Muscle layer of duodenum (tissue), 2 donors: ENCODE measurements at regions not wholly inside any gene's neighbourhood (a gene's known extent, or its start where the extent isn't known, plus 50 kb on each side); places are given as distances from the start of the nearest gene placed in this dataset.

Source experiments
- H3K27ac ChIP-seq: one replicate; pipeline ENCODE4 v1.7.0; 2013; ENCODE audit warnings: mild to moderate bottlenecking, low read length
- H3K27me3 ChIP-seq: one replicate; pipeline ENCODE4 v1.7.0; 2013; ENCODE audit warnings: low read depth, mild to moderate bottlenecking, control low read depth, low read length
- H3K36me3 ChIP-seq, 2 donors: one replicate each; pipeline ENCODE4 v1.7.0; 2013; ENCODE audit warnings: low read length in 2 of 2, control low read depth in 1 of 2, mild to moderate bottlenecking in 1 of 2; ENCODE audit not compliant: insufficient read depth in 2 of 2, control insufficient read depth in 1 of 2
- H3K4me1 ChIP-seq, 2 donors: one replicate each; pipeline ENCODE4 v1.7.0; 2013; ENCODE audit warnings: low read length in 2 of 2, mild to moderate bottlenecking in 2 of 2, control low read depth in 1 of 2, moderate library complexity in 1 of 2; ENCODE audit not compliant: insufficient read depth in 2 of 2, control insufficient read depth in 1 of 2
- H3K4me3 ChIP-seq, 2 donors: one replicate each; pipeline ENCODE4 v1.7.0; 2013; ENCODE audit warnings: low read length in 2 of 2, low read depth in 1 of 2, mild to moderate bottlenecking in 1 of 2
- H3K9me3 ChIP-seq, 2 donors: one replicate each; pipeline ENCODE4 v1.7.0; 2013; ENCODE audit warnings: low read length in 2 of 2, control low read depth in 1 of 2, mild to moderate bottlenecking in 1 of 2; ENCODE audit not compliant: control insufficient read depth in 1 of 2
- donor health status: healthy.

DNA sequence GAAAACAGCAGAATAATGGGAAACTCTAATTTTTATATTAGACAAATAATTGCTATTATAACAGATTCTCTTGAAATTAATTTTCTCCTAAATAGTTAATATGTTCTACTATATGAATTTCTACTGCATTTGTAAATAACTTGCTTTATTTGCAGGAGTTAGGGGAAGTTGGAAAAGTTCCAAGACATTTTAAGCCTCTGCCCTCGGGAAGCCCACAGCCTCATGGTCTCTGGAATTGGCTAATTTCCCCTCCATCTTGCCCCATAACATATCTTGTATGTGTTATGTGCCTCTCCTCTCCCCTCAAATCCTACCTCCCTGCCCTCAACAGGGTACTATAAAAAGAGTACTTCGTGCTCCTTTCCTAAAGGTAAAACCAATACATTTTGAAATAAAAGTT, 271.4 kb upstream of the NR5A2 start:
- Histone ChIP-seq H3K4me3 (no peak overlapping the region), H3K36me3 (no peaks in the 10 kb centered on the region), H3K27ac (no peak overlapping the region), H3K4me1 (no peaks in the 10 kb centered on the region), H3K9me3 (peaks cover 0 to 4% of the 10 kb centered on the region in 2 donors), H3K27me3 (no peaks in the 10 kb centered on the region)

DNA sequence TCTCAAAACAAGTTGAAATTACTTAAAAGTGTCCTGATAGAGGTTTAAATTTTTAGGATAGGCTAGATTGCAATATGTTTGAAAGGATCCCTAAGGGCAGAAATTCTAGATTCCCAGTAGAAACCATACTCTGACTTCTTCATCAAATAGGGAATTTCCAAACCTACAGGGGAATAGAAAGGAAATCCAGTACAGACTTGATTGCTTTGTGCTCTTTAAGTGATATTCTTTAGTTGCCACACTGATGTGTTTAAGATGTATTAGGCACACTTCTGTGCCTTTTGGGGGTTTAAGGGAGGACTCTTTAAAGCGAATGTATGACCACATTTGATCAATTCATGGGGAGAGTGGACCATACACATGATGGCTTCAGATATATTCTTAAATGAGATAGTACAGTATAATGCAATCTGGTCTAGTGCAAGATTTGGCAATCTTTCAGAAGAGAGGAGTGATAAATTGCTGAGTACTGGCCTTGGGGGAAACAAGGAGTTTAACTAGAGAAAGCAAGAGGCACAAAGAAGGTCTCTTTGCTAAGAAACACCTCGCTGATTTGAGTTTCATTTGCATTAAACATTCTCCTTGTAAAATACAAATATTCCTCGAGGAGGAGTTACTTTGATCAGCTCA, 268.8 kb upstream of the NR5A2 start:
- no peaks in the 10 kb centered on the region for H3K4me1 ChIP-seq
- H3K4me3 ChIP-seq, result no peak overlapping the region
- H3K36me3 ChIP-seq, result no peaks in the 10 kb centered on the region
- H3K27ac ChIP-seq, result no peak overlapping the region
- no peaks in the 10 kb centered on the region for H3K9me3 ChIP-seq
- H3K27me3 ChIP-seq, result no peaks in the 10 kb centered on the region

DNA sequence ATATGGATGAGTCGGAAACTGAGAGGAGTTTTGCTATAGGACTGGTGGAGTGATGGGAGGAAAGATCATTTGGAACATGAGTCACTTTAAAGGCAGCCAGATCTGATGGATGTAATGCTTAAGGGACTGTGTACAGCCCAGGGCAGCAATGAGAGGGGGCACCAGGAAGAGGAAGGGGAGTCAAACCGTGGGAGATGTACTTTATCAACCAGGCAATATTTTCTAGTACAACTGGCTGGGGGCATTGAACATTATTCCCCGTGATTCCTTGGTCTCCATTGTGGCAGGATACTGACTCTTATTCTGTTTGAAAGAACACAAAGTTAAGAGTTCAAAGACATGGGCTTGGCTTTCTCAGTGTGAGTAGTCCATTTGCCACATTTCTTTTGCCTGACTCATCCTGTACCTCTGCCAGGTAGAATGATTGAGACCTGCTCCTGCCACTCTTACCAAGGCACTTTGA, 268.2 kb upstream of the NR5A2 start:
- Histone ChIP-seq H3K27ac (no peak overlapping the region), H3K4me3 (no peak overlapping the region), H3K4me1 (no peaks in the 10 kb centered on the region), H3K9me3 (peaks cover 0 to 2% of the 10 kb centered on the region in 2 donors), H3K36me3 (no peaks in the 10 kb centered on the region), H3K27me3 (no peaks in the 10 kb centered on the region)

DNA sequence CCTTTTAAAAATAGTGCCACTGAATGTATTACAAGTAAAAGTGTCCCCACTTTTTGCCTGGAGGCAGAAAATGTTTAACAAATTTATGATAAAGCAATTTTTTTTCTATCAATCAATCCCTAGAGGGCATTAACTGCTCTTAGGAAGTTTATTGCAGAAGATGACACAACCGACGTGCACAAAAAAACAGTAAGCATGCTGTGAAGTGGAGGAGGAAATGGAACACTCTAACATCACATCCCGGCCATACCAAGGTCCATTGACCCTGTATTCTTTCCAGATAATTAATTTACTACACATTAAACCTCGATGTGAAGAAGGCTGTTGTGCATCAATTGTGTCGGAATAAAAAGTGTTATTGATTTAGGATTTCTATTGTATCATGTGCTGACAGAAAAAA, 264.9 kb upstream of the NR5A2 start:
- no peaks in the 10 kb centered on the region for H3K36me3 ChIP-seq
- H3K27me3 ChIP-seq, result no peaks in the 10 kb centered on the region
- H3K9me3 ChIP-seq, result peaks cover 0 to 12% of the 10 kb centered on the region in 2 donors
- no peak overlapping the region for H3K27ac ChIP-seq
- H3K4me1 ChIP-seq, result no peaks in the 10 kb centered on the region
- H3K4me3 ChIP-seq, result no peak overlapping the region

DNA sequence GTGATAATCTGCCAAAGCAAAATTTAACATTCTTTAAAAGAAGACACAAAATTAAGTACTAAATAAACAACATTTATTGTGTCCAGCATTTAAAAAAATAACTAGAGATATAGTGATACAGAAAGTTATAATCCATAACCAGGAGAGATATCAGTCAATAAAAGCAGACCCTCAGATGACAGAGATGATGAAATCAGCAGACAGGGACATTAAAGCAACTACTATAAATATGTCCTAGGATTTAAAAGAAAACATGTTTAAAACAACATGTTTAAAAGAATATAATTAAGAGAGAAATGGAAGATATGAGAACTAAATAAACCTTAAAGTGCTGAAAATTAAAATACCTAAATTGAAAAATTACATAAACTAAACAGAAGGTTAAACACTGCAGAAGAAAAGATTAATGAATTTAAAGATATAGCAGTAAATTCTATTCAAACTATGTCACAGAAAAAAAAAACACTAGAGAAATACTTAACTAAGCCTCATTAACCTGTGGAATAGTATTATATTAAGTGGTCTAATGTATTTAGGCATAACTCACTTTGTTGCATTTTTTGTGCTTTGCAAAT, 261.2 kb upstream of the NR5A2 start:
- Histone ChIP-seq H3K27me3 (no peaks in the 10 kb centered on the region), H3K9me3 (peaks cover 0 to 12% of the 10 kb centered on the region in 2 donors), H3K4me3 (no peak overlapping the region), H3K4me1 (no peaks in the 10 kb centered on the region), H3K36me3 (no peaks in the 10 kb centered on the region), H3K27ac (no peak overlapping the region)

DNA sequence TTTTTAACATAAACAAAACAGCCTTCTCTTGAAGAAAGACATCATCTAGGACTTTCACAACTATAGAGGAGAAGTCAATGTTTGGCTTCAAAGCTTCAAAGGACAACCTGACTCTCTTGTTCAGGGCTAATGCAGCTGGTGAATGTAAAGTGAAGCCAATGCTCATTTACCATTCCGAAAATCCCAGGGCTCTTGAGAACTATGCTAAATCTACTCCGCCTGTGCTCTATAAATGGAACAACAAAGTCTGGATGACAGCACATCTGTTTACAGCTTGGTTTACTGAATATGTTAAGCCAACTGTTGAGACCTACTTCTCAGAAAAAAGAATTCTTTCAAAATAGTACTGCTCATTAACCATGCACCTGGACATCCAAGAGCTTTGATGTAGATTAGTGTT, 259.8 kb upstream of the NR5A2 start:
- Histone ChIP-seq H3K4me1 (no peaks in the 10 kb centered on the region), H3K36me3 (no peaks in the 10 kb centered on the region), H3K9me3 (peaks cover 0 to 12% of the 10 kb centered on the region in 2 donors), H3K4me3 (no peak overlapping the region), H3K27me3 (no peaks in the 10 kb centered on the region), H3K27ac (no peak overlapping the region)

DNA sequence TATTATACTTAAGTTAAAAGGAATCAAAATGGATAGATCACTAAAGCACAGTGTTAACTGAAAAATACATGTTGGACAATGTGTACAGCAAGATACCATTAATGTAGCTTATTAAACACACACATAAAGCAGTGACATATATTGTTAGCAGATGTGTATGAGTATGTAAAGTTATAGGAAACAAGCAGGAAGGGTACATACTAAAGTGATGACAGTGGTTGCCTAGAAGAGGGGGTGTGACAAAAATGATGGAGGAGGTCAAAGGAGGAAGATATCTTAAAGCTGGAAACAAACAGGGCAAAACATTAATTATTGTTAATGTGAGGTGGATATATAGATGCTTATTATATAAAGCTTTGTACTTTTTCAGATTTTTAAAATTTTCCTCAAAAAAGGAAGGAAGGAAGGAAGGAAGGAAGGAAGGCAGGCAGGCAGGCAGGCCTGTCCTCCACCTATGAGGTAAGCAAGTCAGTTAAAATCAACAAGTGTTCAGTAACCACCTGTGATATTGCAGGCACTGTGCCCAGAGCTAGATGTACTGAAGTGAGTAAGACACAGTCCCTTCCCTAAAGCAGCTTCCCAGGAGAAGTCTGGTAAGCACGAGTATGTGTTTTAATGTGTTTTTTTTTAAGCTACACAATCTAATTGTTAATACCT, 252.9 kb upstream of the NR5A2 start:
- H3K4me3 ChIP-seq, result no peak overlapping the region
- H3K36me3 ChIP-seq, result no peaks in the 10 kb centered on the region
- H3K9me3 ChIP-seq, result no peaks in the 10 kb centered on the region
- H3K27me3 ChIP-seq, result no peaks in the 10 kb centered on the region
- no peak overlapping the region for H3K27ac ChIP-seq
- H3K4me1 ChIP-seq, result no peaks in the 10 kb centered on the region

DNA sequence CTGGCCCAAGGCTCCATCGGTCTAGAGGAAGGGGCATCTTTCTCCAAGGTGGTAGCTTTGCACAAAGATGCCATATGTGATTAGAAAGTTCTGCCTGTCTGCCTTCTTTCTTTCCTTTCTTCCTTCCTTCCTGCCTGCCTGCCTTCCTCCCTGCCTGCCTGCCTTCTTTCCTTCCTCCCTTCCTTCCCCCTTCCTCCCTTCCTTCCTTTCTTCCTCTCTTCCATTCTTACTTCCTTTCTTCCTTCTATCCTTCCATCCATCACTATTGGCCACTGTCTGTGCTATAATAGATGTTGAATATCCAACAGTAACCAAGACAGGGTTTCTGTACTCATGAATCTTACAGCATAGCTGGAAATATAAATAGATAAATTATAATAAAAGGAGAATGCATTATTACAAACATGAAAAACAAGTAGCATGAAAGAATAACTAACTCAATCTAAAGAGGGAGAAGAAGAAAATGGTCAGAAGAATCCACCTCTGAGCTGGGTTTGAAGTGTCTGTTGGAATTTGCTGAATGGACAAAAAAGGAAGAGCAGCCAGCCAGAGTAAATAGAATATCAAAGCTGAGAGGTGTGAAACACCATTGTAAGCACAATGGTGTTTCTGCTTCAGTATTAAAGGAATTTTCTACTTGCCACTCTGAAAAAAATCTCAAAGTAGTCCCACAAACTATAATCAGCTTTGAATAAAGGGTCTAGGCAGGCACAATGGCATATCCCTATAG, 250.6 kb upstream of the NR5A2 start:
- Histone ChIP-seq H3K36me3 (no peaks in the 10 kb centered on the region), H3K9me3 (no peaks in the 10 kb centered on the region), H3K27me3 (no peaks in the 10 kb centered on the region), H3K4me3 (no peak overlapping the region), H3K4me1 (no peaks in the 10 kb centered on the region), H3K27ac (no peak overlapping the region)

DNA sequence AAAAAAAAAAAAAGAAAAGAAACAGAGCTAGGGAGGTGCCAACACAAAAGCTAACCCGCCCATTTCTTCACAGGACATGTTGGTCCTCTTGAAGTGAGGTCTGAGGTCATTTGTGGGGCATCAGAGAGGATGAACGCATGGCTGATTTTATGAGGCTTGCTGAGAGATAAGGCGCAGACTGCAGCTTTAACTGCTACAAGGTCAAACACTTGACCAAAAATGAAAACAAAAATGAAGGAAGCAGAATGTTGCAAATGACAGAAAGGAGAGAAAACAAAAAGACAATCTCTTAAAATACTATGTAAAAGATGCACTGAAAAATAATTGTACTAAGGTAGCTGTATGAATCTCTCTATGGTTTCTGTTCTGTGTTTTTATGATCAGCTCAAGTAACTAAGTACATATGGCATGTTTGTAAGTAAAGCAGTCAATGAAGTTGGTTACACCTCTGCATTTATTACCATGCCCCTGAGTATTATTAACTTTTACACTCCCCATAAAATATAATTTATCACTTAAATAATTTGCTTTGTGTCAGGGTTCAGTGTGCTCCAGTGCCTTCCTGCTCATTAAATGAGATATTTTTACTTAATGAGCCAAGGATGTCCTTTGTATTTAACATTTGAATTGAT, 249.1 kb upstream of the NR5A2 start:
- Histone ChIP-seq H3K27ac (no peak overlapping the region), H3K27me3 (no peaks in the 10 kb centered on the region), H3K9me3 (no peaks in the 10 kb centered on the region), H3K4me1 (no peaks in the 10 kb centered on the region), H3K4me3 (no peak overlapping the region), H3K36me3 (no peaks in the 10 kb centered on the region)

DNA sequence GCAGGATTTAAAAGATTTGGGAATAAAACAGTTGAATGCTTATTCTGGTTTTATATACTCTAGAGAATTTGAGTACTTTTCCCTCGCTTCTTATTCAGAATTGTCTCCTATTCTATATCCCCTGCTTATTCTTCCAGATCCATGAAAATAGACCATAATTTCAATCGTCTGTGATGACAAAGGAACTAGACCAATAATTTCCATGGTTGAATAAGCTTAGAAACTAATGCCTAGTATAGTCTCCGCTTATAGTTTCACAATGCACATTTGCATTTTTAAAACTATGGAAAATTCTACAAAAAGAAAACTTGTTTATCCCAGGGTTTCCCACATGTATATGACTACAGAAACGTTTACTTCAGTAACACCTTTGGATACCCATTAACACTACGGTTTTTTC, 247.4 kb upstream of the NR5A2 start:
- no peaks in the 10 kb centered on the region for H3K27me3 ChIP-seq
- H3K4me1 ChIP-seq, result no peaks in the 10 kb centered on the region
- H3K4me3 ChIP-seq, result no peak overlapping the region
- no peak overlapping the region for H3K27ac ChIP-seq
- no peaks in the 10 kb centered on the region for H3K36me3 ChIP-seq
- H3K9me3 ChIP-seq, result no peaks in the 10 kb centered on the region
